ENCODE measurements at regions not wholly inside any gene's neighbourhood (a gene's known extent, or its start where the extent isn't known, plus 50 kb on each side); places are given as distances from the start of the nearest gene placed in this dataset.

GRCh38 chr11:80424012-80424695, 983.3 kb upstream of the TENM4 start:
- in situ Hi-C loops (cut with HindIII; ENCODE audit: low sequenced_read_pairs): no loop called here
- no peak for TF ChIP-seq CTCF (IDR thresholded peaks at IDR 0.05; ENCODE audit: low read depth, low read length)
- no peak for DNase-seq (ENCODE audit: low read depth, low spot score)
- H3K4me3 ChIP-seq (ENCODE audit: low read depth, low read length): no peak overlapping the region

DNA sequence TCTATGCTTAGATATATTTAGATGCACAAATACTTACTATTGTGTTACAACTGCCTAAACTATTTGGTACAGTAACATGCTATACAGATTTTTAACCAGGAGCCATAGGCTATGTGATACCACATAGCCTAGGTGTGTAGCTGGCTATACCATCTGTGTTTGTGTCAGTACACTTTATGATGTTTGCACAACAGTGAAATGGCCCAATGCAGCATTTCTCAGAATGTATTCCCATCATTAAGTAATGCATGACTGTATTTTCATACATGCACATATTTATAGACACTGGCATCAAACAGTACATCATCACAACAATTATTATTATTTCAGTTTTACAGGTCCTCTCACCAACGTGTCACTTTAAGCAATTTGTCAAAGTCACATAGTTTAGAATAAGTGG, 979.5 kb upstream of the TENM4 start:
- no peak overlapping the region for H3K4me3 ChIP-seq (ENCODE audit: low read depth, low read length)
- in situ Hi-C loops (cut with HindIII; ENCODE audit: low sequenced_read_pairs): no loop called here
- DNase-seq (ENCODE audit: low read depth, low spot score): no peak
- TF ChIP-seq CTCF (IDR thresholded peaks at IDR 0.05; ENCODE audit: low read depth, low read length): no peak

DNA sequence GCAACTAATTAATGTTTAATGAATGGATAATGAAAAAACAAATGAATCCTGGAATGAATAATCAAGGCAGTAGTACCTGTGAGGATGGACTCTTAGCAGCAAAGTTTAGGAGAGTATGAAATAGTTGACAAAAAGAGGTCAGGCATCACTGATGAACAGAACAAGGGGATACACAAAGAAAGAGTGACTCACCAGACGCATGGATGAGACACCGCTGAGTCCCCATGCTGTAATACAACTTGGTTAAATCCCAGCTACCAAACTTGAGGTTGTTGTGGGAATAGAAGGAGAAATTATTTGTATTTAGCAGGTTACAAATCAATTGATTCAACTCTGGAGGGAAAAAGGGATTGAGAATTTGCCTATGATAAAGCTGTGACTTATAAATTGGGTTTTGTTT, 976.9 kb upstream of the TENM4 start:
- no peak overlapping the region for H3K4me3 ChIP-seq (ENCODE audit: low read depth, low read length)
- in situ Hi-C loops (cut with HindIII; ENCODE audit: low sequenced_read_pairs): no loop called here
- peak; percentile 3 for DNase-seq (ENCODE audit: low read depth, low spot score)
- no peak for TF ChIP-seq CTCF (IDR thresholded peaks at IDR 0.05; ENCODE audit: low read depth, low read length)

DNA sequence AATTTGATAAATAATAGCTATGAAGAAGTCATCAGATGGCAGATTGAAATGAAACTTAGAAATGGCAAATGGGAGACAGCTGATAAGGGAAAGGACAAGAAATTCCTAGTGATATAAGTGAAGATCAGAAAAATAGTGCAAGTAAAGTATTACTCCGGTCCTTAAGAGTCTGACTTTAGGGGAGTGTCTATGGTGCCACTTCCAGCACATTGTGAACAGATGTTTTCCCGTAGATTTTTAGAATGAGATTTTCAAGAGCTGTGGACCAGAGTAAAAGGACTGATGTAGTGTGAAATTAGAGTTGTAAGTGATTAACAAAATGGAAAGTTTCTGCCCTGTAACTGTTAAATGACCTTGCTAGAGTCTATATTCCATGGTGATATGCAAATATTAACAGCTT, 974.8 kb upstream of the TENM4 start:
- in situ Hi-C loops (cut with HindIII; ENCODE audit: low sequenced_read_pairs): no loop called here
- TF ChIP-seq CTCF (IDR thresholded peaks at IDR 0.05; ENCODE audit: low read depth, low read length): no peak
- H3K4me3 ChIP-seq (ENCODE audit: low read depth, low read length): no peak overlapping the region
- no peak for DNase-seq (ENCODE audit: low read depth, low spot score)

- H3K4me3 ChIP-seq (ENCODE audit: low read depth, low read length): no peak overlapping the region
- TF ChIP-seq CTCF (IDR thresholded peaks at IDR 0.05; ENCODE audit: low read depth, low read length): no peak
- in situ Hi-C loops (cut with HindIII; ENCODE audit: low sequenced_read_pairs): no loop called here
- DNase-seq (ENCODE audit: low read depth, low spot score): peak; percentile 12
These were observed 973.6 kb upstream of the TENM4 start for GRCh38 chr11:80414181-80415165.

GRCh38 chr11:80412604-80413003, 971.8 kb upstream of the TENM4 start:
- no peak overlapping the region for H3K4me3 ChIP-seq (ENCODE audit: low read depth, low read length)
- in situ Hi-C loops (cut with HindIII; ENCODE audit: low sequenced_read_pairs): no loop called here
- no peak for TF ChIP-seq CTCF (IDR thresholded peaks at IDR 0.05; ENCODE audit: low read depth, low read length)
- no peak for DNase-seq (ENCODE audit: low read depth, low spot score)
